ENCODE measurements at regions not wholly inside any gene's neighbourhood (a gene's known extent, or its start where the extent isn't known, plus 50 kb on each side); places are given as distances from the start of the nearest gene placed in this dataset.

GRCh38 chr18:46415532-46416252, 241.3 kb downstream of the LOXHD1 start:
- no peak for DNase-seq

- DNase-seq: no peak
Observed at GRCh38 chr18:46416706-46417638, 240.0 kb downstream of the LOXHD1 start.

GRCh38 chr18:46418663-46419260, 238.3 kb downstream of the LOXHD1 start:
- DNase-seq: no peak

GRCh38 chr18:46419391-46420141, 237.5 kb downstream of the LOXHD1 start:
- no peak for DNase-seq

GRCh38 chr18:46421973-46422551, 235.0 kb downstream of the LOXHD1 start:
- DNase-seq: no peak

- no peak for DNase-seq
Observed at GRCh38 chr18:46422552-46423055, 234.4 kb downstream of the LOXHD1 start.

- DNase-seq: no peak
Observed at GRCh38 chr18:46423226-46423805, 233.7 kb downstream of the LOXHD1 start.

GRCh38 chr18:46424898-46425297, 232.1 kb downstream of the LOXHD1 start:
- peak; percentile 63 for DNase-seq

GRCh38 chr18:46425511-46425910, 231.5 kb downstream of the LOXHD1 start:
- no peak for DNase-seq

GRCh38 chr18:46426021-46426678, 230.9 kb downstream of the LOXHD1 start:
- DNase-seq: no peak

- DNase-seq: no peak
Observed at GRCh38 chr18:46426679-46427047, 230.4 kb downstream of the LOXHD1 start.

Measured in DMS153 (cell line).